WTC11 (cell line): ENCODE measurements at regions not wholly inside any gene's neighbourhood (a gene's known extent, or its start where the extent isn't known, plus 50 kb on each side); places are given as distances from the start of the nearest gene placed in this dataset.

Source experiments
- PRRX2 ChIP-seq: fragments of 250-450 bp; sonication (Bioruptor Pico); IDR thresholded peaks from 2 replicates; pipeline ENCODE4 v1.8.0; 2021; ENCODE audit warnings: mild to moderate bottlenecking
- ZNF121 ChIP-seq: sonication (generic); formaldehyde crosslinking; IDR thresholded peaks from 2 replicates; pipeline ENCODE4 v1.8.0; 2023; ENCODE audit warnings: missing genetic modification reagents
- TF ChIP-seq, protein P1 (sequence below): fragments of 200-600 bp; IDR thresholded peaks from 2 replicates; pipeline ENCODE4 v1.8.0; 2022; ENCODE audit warnings: antibody characterized with exemption

DNA sequence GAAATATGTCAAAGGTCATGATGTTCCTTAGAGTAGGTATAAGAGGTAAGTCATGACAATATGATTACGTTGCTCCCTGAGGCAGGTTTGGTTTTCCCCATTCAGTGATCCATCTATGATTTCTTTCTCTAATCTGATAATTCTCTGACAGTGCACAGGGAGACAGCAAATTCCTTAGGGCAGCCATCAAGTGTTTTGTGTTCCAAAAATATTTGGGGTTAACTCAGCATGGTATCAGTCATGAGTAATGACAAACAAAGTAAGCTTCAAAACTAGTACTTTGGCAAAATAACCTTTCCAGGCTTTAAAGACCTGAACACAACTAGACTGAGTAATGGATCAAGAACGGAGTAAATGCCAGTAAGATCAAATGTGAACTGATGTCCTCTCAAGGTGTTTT, 55.3 kb upstream of the SPATA31E1 start:
- TF ChIP-seq, protein P1, sequence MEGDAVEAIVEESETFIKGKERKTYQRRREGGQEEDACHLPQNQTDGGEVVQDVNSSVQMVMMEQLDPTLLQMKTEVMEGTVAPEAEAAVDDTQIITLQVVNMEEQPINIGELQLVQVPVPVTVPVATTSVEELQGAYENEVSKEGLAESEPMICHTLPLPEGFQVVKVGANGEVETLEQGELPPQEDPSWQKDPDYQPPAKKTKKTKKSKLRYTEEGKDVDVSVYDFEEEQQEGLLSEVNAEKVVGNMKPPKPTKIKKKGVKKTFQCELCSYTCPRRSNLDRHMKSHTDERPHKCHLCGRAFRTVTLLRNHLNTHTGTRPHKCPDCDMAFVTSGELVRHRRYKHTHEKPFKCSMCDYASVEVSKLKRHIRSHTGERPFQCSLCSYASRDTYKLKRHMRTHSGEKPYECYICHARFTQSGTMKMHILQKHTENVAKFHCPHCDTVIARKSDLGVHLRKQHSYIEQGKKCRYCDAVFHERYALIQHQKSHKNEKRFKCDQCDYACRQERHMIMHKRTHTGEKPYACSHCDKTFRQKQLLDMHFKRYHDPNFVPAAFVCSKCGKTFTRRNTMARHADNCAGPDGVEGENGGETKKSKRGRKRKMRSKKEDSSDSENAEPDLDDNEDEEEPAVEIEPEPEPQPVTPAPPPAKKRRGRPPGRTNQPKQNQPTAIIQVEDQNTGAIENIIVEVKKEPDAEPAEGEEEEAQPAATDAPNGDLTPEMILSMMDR: no peak
- no peak for TF ChIP-seq PRRX2
- TF ChIP-seq ZNF121 (CRISPR knock-in tag): no peak
